HCT116 (cell line): ENCODE measurements at regions not wholly inside any gene's neighbourhood (a gene's known extent, or its start where the extent isn't known, plus 50 kb on each side); places are given as distances from the start of the nearest gene placed in this dataset.

Source experiments
- CEBPB ChIP-seq: IDR thresholded peaks from 2 replicates; pipeline ENCODE4 v1.6.1; 2012; ENCODE audit warnings: low read depth
- CTCF ChIP-seq, 3 experiments: fragments of 200-600 bp in 1 of 3; sonication (generic) in 1 of 3; IDR thresholded peaks in 2 of 3; conservative IDR thresholded peaks in 1 of 3; 2 replicates each; pipeline ENCODE4 v1.5.1; 2012 to 2017; ENCODE audit warnings: low read depth in 2 of 3, low read length in 2 of 3, antibody characterized with exemption in 1 of 3, borderline replicate concordance in 1 of 3, control low read depth in 1 of 3, mild to moderate bottlenecking in 1 of 3, mixed read lengths in 1 of 3, mixed run types in 1 of 3, moderate library complexity in 1 of 3; ENCODE audit not compliant: insufficient read depth in 1 of 3
- ELF1 ChIP-seq: IDR thresholded peaks from 2 replicates; pipeline ENCODE4 v1.6.1; 2012; ENCODE audit warnings: low read depth, borderline replicate concordance
- EZH2 ChIP-seq: fragments of 200-600 bp; sonication (generic); IDR thresholded peaks from 2 replicates; pipeline ENCODE4 v1.6.1; 2017; ENCODE audit warnings: antibody characterized with exemption, mixed run types
- EZH2phosphoT487 ChIP-seq: fragments of 200-600 bp; IDR thresholded peaks from 2 replicates; pipeline ENCODE4 v1.6.1; 2018; ENCODE audit warnings: antibody characterized with exemption, borderline replicate concordance
- FOSL1 ChIP-seq: IDR thresholded peaks from 2 replicates; pipeline ENCODE4 v1.6.1; 2012; ENCODE audit warnings: low read depth
- MAX ChIP-seq: IDR thresholded peaks from 2 replicates; pipeline ENCODE4 v1.6.1; 2012
- POLR2A ChIP-seq: IDR thresholded peaks from 2 replicates; pipeline ENCODE4 v1.7.0; 2011; ENCODE audit warnings: borderline replicate concordance; ENCODE audit not compliant: insufficient read depth, insufficient read length; ENCODE audit errors: extremely low read depth
- POLR2AphosphoS5 ChIP-seq: IDR thresholded peaks from 2 replicates; pipeline ENCODE4 v1.6.1; 2011; ENCODE audit warnings: mild to moderate bottlenecking, low read depth, low read length, moderate library complexity
- SIN3A ChIP-seq: IDR thresholded peaks from 2 replicates; pipeline ENCODE4 v1.6.1; 2012; ENCODE audit warnings: low read depth
- SRF ChIP-seq: IDR thresholded peaks from 2 replicates; pipeline ENCODE4 v1.6.1; 2012; ENCODE audit warnings: low read depth
- TCF7L2 ChIP-seq: IDR thresholded peaks from 2 replicates; pipeline ENCODE4 v1.7.0; 2011; ENCODE audit warnings: borderline replicate concordance, inconsistent platforms; ENCODE audit not compliant: insufficient read depth, insufficient read length; ENCODE audit errors: extremely low read depth
- ZNF274 ChIP-seq: fragments of 200-500 bp; sonication (Bioruptor generic); IDR thresholded peaks from 2 replicates; pipeline ENCODE4 v1.6.1; 2014; ENCODE audit warnings: mild to moderate bottlenecking, low read depth, low read length, inconsistent platforms

GRCh38 chr21:38177919-38178652, 78.7 kb upstream of the KCNJ15 start:
- TF ChIP-seq CEBPB (no peak), POLR2AphosphoS5 (no peak), FOSL1 (no peak), SRF (no peak), EZH2phosphoT487 (no peak), TCF7L2 (no peak), POLR2A (no peak), CTCF (IDR thresholded peaks at IDR 0.05 in 2 of 3, conservative IDR thresholded peaks at IDR 0.05 in 1 of 3; ENCODE audit: borderline replicate concordance in 1 of 3, insufficient read depth in 1 of 3, low read depth in 2 of 3, low read length in 2 of 3) (no peak), ZNF274 (no peak), SIN3A (no peak), ELF1 (no peak), EZH2 (no peak), MAX (no peak)
